ENCODE measurements at regions not wholly inside any gene's neighbourhood (a gene's known extent, or its start where the extent isn't known, plus 50 kb on each side); places are given as distances from the start of the nearest gene placed in this dataset.
A peak's percentile ranks its signal among the peaks of the same experiment; 100 is the strongest.
"Not testable (repeated sequence)": the region's sequence is repeated elsewhere in the genome, so short reads cannot be mapped to it uniquely, and the experiment has no call there.

DNA sequence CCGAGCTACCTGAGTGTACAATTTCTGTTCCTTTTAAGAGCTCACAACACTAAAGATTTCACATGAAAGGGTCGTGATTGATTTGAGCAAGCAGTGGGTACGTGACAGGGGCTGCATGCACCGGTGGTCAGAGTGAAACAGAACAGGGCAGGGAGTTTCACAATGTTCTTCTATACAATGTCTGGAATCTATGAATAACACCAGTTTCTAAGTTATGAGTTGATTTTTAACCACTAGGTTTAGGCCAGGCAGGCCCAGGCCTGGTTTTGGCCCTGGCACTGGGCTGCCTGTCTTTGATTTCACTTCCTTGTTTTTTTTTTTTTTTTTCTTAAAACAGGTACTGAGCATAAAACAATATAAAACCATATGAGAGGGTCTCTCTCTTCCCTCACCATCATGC lies 642.2 kb downstream of the DOK5 start:
- H3K27ac Mint-ChIP-seq; H3K9me3 ChIP-seq (ENCODE audit: control insufficient read depth in 1 of 2, low read length in 2 of 2); intact Hi-C loops (cut with micrococcal nuclease); DNase-seq; H3K4me3 ChIP-seq (ENCODE audit: low read length in 2 of 2); H3K4me1 ChIP-seq (ENCODE audit: insufficient read depth, low read length); H3K27me3 ChIP-seq (ENCODE audit: insufficient read depth, low read length); H3K4me3 Mint-ChIP-seq; H3K27me3 Mint-ChIP-seq; H3K4me1 Mint-ChIP-seq; POLR2A ChIA-PET (ENCODE audit: partially characterized antibody); CTCF ChIA-PET (ENCODE audit: partially characterized antibody); H3K36me3 ChIP-seq (ENCODE audit: insufficient read depth, low read length); H3K9me3 Mint-ChIP-seq; H3K27ac ChIP-seq (ENCODE audit: low read depth, low read length); H3K36me3 Mint-ChIP-seq: not testable (repeated sequence)

DNA sequence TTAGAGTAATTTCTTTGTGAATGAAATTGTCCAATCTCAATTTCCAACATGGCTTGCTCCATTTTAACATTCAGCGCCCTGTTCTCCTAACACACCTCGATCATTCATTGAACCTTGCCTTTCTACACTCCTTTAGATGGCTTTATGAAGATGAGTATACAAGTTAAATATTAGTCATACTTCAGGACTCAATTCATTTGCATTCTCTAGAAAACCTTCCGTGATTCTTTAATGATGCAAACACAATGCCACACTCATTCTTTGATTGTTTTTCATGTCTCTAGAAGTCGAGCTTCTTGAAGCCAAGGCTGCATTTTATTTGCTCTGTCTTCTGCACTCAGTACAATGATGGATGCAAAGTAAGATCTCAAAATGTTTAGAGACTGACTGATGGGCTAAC lies 641.2 kb downstream of the DOK5 start:
- Mint-ChIP-seq H3K4me3 (no peak overlapping the region), H3K27ac (no peak overlapping the region), H3K36me3 (no peaks in the 10 kb centered on the region), H3K27me3 (no peaks in the 10 kb centered on the region), H3K9me3 (peaks cover 0 to 8% (median 2%) of the 10 kb centered on the region in 8 donors), H3K4me1 (no peaks in the 10 kb centered on the region)
- ChIA-PET POLR2A (ENCODE audit: partially characterized antibody) (no interaction called here), CTCF (ENCODE audit: partially characterized antibody) (no interaction called here)
- intact Hi-C loops (cut with micrococcal nuclease): no loop called here
- Histone ChIP-seq H3K36me3 (ENCODE audit: insufficient read depth, low read length) (no peaks in the 10 kb centered on the region), H3K4me3 (ENCODE audit: low read length in 2 of 2) (no peak overlapping the region), H3K27ac (ENCODE audit: low read depth, low read length) (no peak overlapping the region), H3K27me3 (ENCODE audit: insufficient read depth, low read length) (no peaks in the 10 kb centered on the region), H3K4me1 (ENCODE audit: insufficient read depth, low read length) (no peaks in the 10 kb centered on the region), H3K9me3 (ENCODE audit: control insufficient read depth in 1 of 2, low read length in 2 of 2) (no peaks in the 10 kb centered on the region)
- DNase-seq: no peak

DNA sequence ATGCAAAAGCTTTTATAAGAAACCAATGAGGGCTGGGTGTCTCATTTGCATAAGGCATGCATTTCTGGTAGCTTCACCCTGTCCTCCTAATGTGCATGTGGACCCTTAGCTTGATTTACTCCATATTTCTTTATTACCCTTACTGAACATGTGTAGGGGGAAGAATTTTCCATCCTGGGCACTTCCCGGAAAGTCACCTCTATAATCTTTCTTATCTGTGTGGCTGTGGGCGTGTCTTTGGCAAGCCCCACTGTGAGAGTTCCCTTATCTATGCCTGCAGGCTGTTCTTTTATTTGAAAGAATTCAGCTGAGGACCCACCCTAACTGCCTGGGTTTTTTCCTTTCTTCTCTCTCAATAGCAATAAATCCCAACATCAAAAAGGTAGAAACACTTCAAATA lies 627.8 kb downstream of the DOK5 start:
- Histone ChIP-seq H3K36me3 (ENCODE audit: insufficient read depth, low read length) (no peaks in the 10 kb centered on the region), H3K27me3 (ENCODE audit: insufficient read depth, low read length) (no peaks in the 10 kb centered on the region), H3K4me1 (ENCODE audit: insufficient read depth, low read length) (no peaks in the 10 kb centered on the region), H3K9me3 (ENCODE audit: control insufficient read depth in 1 of 2, low read length in 2 of 2) (no peaks in the 10 kb centered on the region), H3K27ac (ENCODE audit: low read depth, low read length) (no peak overlapping the region), H3K4me3 (ENCODE audit: low read length in 2 of 2) (no peak overlapping the region)
- no peak for DNase-seq
- Mint-ChIP-seq H3K9me3 (peaks cover 5 to 20% (median 10%) of the 10 kb centered on the region in 8 donors), H3K4me1 (no peaks in the 10 kb centered on the region), H3K27me3 (no peaks in the 10 kb centered on the region), H3K27ac (no peak overlapping the region), H3K4me3 (no peak overlapping the region), H3K36me3 (no peaks in the 10 kb centered on the region)
- intact Hi-C loops (cut with micrococcal nuclease): no loop called here
- ChIA-PET POLR2A (ENCODE audit: partially characterized antibody) (no interaction called here), CTCF (ENCODE audit: partially characterized antibody) (no interaction called here)

DNA sequence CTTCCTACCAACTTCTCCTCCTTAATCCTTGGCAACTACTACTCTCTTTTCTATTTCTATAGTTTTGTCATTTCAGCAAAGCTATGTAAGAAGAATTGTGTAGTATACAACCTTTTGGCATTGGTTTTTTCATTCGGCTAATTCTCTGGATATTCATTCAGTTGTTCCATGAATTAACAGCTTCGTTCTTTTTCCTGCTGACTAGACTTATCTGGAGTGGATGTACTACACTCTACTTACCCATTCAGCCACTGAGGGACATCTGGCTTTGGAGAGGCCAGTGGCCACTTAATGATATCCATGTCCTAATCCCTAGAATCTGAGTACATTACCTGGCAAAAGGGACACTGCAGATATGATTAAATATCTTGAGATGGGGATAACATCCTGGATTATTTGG lies 623.9 kb downstream of the DOK5 start:
- ChIA-PET CTCF (ENCODE audit: partially characterized antibody) (no interaction called here), POLR2A (ENCODE audit: partially characterized antibody) (no interaction called here)
- Histone ChIP-seq H3K9me3 (ENCODE audit: control insufficient read depth in 1 of 2, low read length in 2 of 2) (no peaks in the 10 kb centered on the region), H3K36me3 (ENCODE audit: insufficient read depth, low read length) (no peaks in the 10 kb centered on the region), H3K4me3 (ENCODE audit: low read length in 2 of 2) (no peak overlapping the region), H3K27ac (ENCODE audit: low read depth, low read length) (no peak overlapping the region), H3K4me1 (ENCODE audit: insufficient read depth, low read length) (no peaks in the 10 kb centered on the region), H3K27me3 (ENCODE audit: insufficient read depth, low read length) (no peaks in the 10 kb centered on the region)
- Mint-ChIP-seq H3K4me1 (no peaks in the 10 kb centered on the region), H3K27me3 (no peaks in the 10 kb centered on the region), H3K27ac (peak overlapping the region in 2 of 7 donors; percentile 31 to 40), H3K4me3 (no peak overlapping the region), H3K36me3 (no peaks in the 10 kb centered on the region), H3K9me3 (peaks cover under 1 to 14% (median 4%) of the 10 kb centered on the region in 8 donors)
- DNase-seq: no peak
- intact Hi-C loops (cut with micrococcal nuclease): no loop called here

DNA sequence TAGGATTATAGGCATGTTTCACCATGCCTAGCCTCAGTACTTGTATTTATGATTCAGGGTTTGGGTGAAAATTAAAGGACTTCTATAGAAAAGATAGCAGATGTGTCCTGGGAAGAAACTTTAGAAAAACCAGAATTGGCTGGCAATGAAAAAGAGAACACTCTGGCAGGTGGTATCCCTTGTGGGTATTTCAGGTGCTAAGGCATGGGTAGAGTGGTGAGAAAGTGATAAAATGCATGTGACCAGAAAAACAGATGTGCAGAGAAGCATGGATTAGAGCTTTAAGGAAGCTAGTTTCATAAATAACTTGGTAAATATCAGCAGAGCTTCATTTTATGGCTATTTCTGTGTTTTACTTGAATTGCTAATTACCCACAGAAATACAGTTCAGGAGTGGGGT lies 622.2 kb downstream of the DOK5 start:
- POLR2A ChIA-PET (ENCODE audit: partially characterized antibody): no interaction called here
- Mint-ChIP-seq H3K4me3 (no peak overlapping the region), H3K9me3 (peaks cover 3 to 11% (median 8%) of the 10 kb centered on the region in 8 donors), H3K36me3 (no peaks in the 10 kb centered on the region), H3K27me3 (no peaks in the 10 kb centered on the region), H3K4me1 (no peaks in the 10 kb centered on the region), H3K27ac (no peak overlapping the region)
- no peaks in the 10 kb centered on the region for H3K4me1 ChIP-seq (ENCODE audit: insufficient read depth, low read length)
- no peak for DNase-seq
- intact Hi-C loops (cut with micrococcal nuclease): no loop called here
- no peak overlapping the region for H3K4me3 ChIP-seq (ENCODE audit: low read length in 2 of 2)
- no peak overlapping the region for H3K27ac ChIP-seq (ENCODE audit: low read depth, low read length)
- CTCF ChIA-PET (ENCODE audit: partially characterized antibody): no interaction called here
- no peaks in the 10 kb centered on the region for H3K9me3 ChIP-seq (ENCODE audit: control insufficient read depth in 1 of 2, low read length in 2 of 2)
- no peaks in the 10 kb centered on the region for H3K36me3 ChIP-seq (ENCODE audit: insufficient read depth, low read length)
- H3K27me3 ChIP-seq (ENCODE audit: insufficient read depth, low read length): no peaks in the 10 kb centered on the region

DNA sequence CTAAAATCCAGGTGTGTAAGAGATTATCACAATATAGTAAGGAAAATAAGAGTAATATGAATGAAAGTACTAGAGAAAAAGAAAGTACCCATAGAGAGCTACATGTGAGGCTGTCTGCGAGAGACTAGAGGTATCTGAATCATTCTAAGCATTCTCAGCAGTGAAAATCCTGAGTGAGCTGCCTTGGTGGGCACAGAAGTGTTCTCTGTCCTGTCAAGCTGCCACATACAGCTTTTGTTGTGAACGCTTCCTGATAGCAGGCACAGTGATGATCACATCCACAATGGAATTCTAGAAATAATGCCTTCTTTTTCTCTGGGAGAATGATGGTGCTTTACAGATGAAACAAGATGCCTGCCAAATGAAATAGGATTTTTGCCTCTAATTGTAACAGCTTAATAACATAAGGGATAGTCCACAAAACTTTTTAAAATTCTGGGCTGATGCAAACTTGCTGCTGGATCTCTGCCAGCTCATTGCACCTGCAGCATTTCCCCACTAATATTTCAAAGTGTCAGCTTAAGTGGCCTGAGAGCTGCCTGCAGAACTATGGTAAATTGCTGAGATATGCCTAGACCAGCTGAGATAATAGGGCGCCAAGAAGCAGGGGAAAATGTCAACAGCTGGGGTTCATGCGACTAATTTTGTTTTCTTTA lies 620.5 kb downstream of the DOK5 start:
- H3K36me3 ChIP-seq (ENCODE audit: insufficient read depth, low read length): no peaks in the 10 kb centered on the region
- H3K9me3 ChIP-seq (ENCODE audit: control insufficient read depth in 1 of 2, low read length in 2 of 2): no peaks in the 10 kb centered on the region
- H3K27ac ChIP-seq (ENCODE audit: low read depth, low read length): no peak overlapping the region
- Mint-ChIP-seq H3K4me3 (no peak overlapping the region), H3K4me1 (no peaks in the 10 kb centered on the region), H3K9me3 (peaks cover 0 to 9% (median 6%) of the 10 kb centered on the region in 8 donors), H3K27me3 (no peaks in the 10 kb centered on the region), H3K27ac (no peak overlapping the region), H3K36me3 (no peaks in the 10 kb centered on the region)
- DNase-seq: no peak
- CTCF ChIA-PET (ENCODE audit: partially characterized antibody): no interaction called here
- H3K4me1 ChIP-seq (ENCODE audit: insufficient read depth, low read length): no peaks in the 10 kb centered on the region
- intact Hi-C loops (cut with micrococcal nuclease): no loop called here
- POLR2A ChIA-PET (ENCODE audit: partially characterized antibody): no interaction called here
- H3K27me3 ChIP-seq (ENCODE audit: insufficient read depth, low read length): no peaks in the 10 kb centered on the region
- H3K4me3 ChIP-seq (ENCODE audit: low read length in 2 of 2): no peak overlapping the region

DNA sequence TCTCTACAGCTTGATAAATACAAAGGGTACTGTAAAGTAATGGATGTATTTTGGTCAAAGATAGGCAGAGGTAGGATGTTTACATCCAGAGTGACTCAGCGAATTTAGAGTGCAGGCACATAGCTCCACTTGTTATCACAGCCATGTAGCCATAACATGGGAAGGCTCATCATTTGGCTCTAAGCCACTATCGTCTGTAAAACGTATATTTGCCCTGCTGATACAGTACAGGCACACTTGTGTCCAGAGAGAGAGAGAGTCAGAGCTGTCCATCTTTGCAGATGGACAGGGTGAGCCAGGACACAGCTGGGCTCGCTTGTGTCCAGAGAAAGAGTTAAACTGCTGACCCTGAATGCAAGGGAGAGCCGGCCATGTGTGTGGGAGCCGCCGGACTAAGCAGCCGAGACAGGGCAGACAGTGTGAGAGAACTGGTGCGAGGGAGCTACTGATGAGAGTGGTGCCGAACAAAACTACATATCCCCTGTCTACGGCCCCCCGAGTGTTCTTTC lies 619.0 kb downstream of the DOK5 start:
- H3K4me3 Mint-ChIP-seq: no peak overlapping the region
- H3K9me3 Mint-ChIP-seq: peaks cover 0 to 11% (median 5%) of the 10 kb centered on the region in 8 donors
- no peaks in the 10 kb centered on the region for H3K4me1 Mint-ChIP-seq
- H3K9me3 ChIP-seq (ENCODE audit: control insufficient read depth in 1 of 2, low read length in 2 of 2): no peaks in the 10 kb centered on the region
- H3K27ac Mint-ChIP-seq: no peak overlapping the region
- H3K27me3 Mint-ChIP-seq: no peaks in the 10 kb centered on the region
- H3K27me3 ChIP-seq (ENCODE audit: insufficient read depth, low read length): no peaks in the 10 kb centered on the region
- no peaks in the 10 kb centered on the region for H3K36me3 Mint-ChIP-seq
- H3K27ac ChIP-seq (ENCODE audit: low read depth, low read length): no peak overlapping the region
- POLR2A ChIA-PET (ENCODE audit: partially characterized antibody): no interaction called here
- no peaks in the 10 kb centered on the region for H3K4me1 ChIP-seq (ENCODE audit: insufficient read depth, low read length)
- intact Hi-C loops (cut with micrococcal nuclease): no loop called here
- CTCF ChIA-PET (ENCODE audit: partially characterized antibody): no interaction called here
- no peaks in the 10 kb centered on the region for H3K36me3 ChIP-seq (ENCODE audit: insufficient read depth, low read length)
- DNase-seq: no peak
- H3K4me3 ChIP-seq (ENCODE audit: low read length in 2 of 2): no peak overlapping the region

DNA sequence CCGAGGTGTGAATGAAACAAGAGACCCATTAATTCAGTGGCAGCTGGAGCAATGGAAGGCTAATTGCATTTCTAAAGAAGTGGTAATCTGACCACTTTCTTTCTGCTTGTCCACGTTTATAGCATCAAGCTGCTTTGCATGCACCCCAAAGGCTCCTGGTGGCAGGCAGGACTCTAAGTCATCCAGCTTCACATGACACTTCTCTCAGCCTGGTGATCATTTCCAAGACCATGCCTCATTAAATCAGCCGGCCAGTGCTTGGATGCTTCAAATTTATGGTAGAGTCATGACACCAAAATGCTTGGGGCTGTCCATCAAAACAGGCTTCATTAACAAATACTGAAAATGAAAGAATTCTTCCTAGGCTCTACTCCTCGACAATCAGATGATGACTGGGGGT lies 614.9 kb downstream of the DOK5 start:
- H3K36me3 ChIP-seq (ENCODE audit: insufficient read depth, low read length): no peaks in the 10 kb centered on the region
- H3K27me3 ChIP-seq (ENCODE audit: insufficient read depth, low read length): no peaks in the 10 kb centered on the region
- H3K4me3 ChIP-seq (ENCODE audit: low read length in 2 of 2): no peak overlapping the region
- H3K4me1 Mint-ChIP-seq: no peaks in the 10 kb centered on the region
- H3K27ac ChIP-seq (ENCODE audit: low read depth, low read length): no peak overlapping the region
- H3K4me1 ChIP-seq (ENCODE audit: insufficient read depth, low read length): no peaks in the 10 kb centered on the region
- intact Hi-C loops (cut with micrococcal nuclease): no loop called here
- no peaks in the 10 kb centered on the region for H3K36me3 Mint-ChIP-seq
- peaks cover 0 to 15% (median 4%) of the 10 kb centered on the region in 8 donors for H3K9me3 Mint-ChIP-seq
- H3K4me3 Mint-ChIP-seq: no peak overlapping the region
- no peak for DNase-seq
- H3K27me3 Mint-ChIP-seq: no peaks in the 10 kb centered on the region
- POLR2A ChIA-PET (ENCODE audit: partially characterized antibody): no interaction called here
- H3K9me3 ChIP-seq (ENCODE audit: control insufficient read depth in 1 of 2, low read length in 2 of 2): no peaks in the 10 kb centered on the region
- no peak overlapping the region for H3K27ac Mint-ChIP-seq
- CTCF ChIA-PET (ENCODE audit: partially characterized antibody): no interaction called here
